BLaER1 treated with 17β-estradiol and CSF1 and Interleukin-3, amounts not matched to agents 10 nM and 100 nM (cell line): ENCODE measurements at regions not wholly inside any gene's neighbourhood (a gene's known extent, or its start where the extent isn't known, plus 50 kb on each side); places are given as distances from the start of the nearest gene placed in this dataset.

ENCODE experiments used
- H3K27ac ChIP-seq, 11 experiments: shearing (Covaris generic); formaldehyde crosslinking; 2 replicates each; pipeline ENCODE4 v1.8.1; 2022
- H3K27me3 ChIP-seq, 11 experiments: shearing (Covaris generic); formaldehyde crosslinking; 2 replicates each; pipeline ENCODE4 v1.8.1; 2022
- H3K36me3 ChIP-seq, 11 experiments: shearing (Covaris generic); formaldehyde crosslinking; 2 replicates each; pipeline ENCODE4 v1.8.1; 2022
- H3K4me1 ChIP-seq, 10 experiments: shearing (Covaris generic); formaldehyde crosslinking; 2 replicates each; pipeline ENCODE4 v1.8.1; 2022
- H3K4me2 ChIP-seq, 11 experiments: shearing (Covaris generic); formaldehyde crosslinking; 2 replicates each; pipeline ENCODE4 v1.8.1; 2022
- H3K4me3 ChIP-seq, 10 experiments: shearing (Covaris generic); formaldehyde crosslinking; 2 replicates each; pipeline ENCODE4 v1.8.1; 2022
- H3K9ac ChIP-seq, 11 experiments: shearing (Covaris generic); formaldehyde crosslinking; 2 replicates each; pipeline ENCODE4 v1.8.1; 2022
- H3K9me3 ChIP-seq, 11 experiments: shearing (Covaris generic); formaldehyde crosslinking; replicated peaks in 1 of 11; 2 replicates each; pipeline ENCODE4 v1.8.1; 2022
- H4K20me1 ChIP-seq, 11 experiments: shearing (Covaris generic); formaldehyde crosslinking; 2 replicates each; pipeline ENCODE4 v1.8.1; 2022
- Cebpa-rat ChIP-seq, 11 experiments: shearing (Covaris generic); IDR thresholded peaks; 2 replicates each; pipeline ENCODE4 v1.8.1; 2022

DNA sequence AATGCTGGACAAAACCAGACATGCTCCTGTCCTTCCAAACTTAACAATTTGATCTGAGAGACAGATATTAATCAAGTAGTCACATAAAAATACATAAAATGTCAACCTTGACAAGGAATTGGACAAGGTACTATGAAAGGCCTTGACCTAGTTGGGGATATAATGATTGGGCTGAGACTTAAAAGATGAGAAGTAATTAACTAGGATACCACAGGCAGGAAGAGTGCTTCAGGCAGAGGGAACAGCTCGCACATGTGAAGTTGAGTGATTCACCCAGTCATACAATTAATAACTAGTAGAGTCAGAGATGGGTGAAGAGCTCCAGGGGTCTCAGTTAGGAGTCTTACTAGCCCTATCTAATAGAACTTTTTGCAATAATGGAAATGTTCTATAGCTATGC, 259.5 kb downstream of the MSRB3 start:
- Histone ChIP-seq H3K27me3 (0 out of 22 replicates have a peak, but pooled peaks cover 0 to 5% (median 0%) of the 10 kb centered on the region in 11 experiments), H3K27ac (no peak overlapping the region), H3K4me3 (no peak overlapping the region), H3K9me3 (peaks cover 31 to 49% (median 38%) of the 10 kb centered on the region in 11 experiments), H3K4me2 (peak overlapping the region in 5 of 11 experiments; percentile 40 to 74 (median 65); a peak in 7 of 22 replicates), H3K9ac (no peak overlapping the region), H4K20me1 (no peaks in the 10 kb centered on the region), H3K4me1 (peaks cover 42 to 55% (median 50%) of the 10 kb centered on the region in 10 experiments), H3K36me3 (no peaks in the 10 kb centered on the region)
- TF ChIP-seq Cebpa-rat (IDR thresholded peaks at IDR 0.05), result no peak

DNA sequence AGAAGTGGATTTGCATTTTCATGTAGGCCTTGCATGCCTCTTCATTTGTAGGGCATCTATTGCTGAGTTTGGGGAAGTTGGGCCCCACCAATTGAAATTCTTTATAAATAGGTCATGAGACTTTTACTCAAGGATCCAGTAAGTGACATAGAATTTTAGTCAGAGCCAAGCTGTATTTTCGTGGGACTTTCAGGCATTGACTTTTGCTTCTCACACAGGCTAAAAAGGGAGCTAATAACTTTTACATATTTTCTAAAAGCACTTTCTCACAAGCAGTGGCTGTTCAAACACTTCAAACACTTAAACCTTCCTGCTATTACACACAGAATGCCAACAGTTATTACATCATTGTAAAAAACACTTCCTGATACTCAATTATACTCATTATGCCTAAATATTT, 260.5 kb downstream of the MSRB3 start:
- Histone ChIP-seq H3K36me3 (no peaks in the 10 kb centered on the region), H3K9ac (no peak overlapping the region), H3K4me1 (peaks cover 32 to 44% (median 39%) of the 10 kb centered on the region in 10 experiments), H3K4me2 (no peak overlapping the region; a peak in 1 of 22 replicates), H3K4me3 (no peak overlapping the region), H3K9me3 (peaks cover 31 to 52% (median 38%) of the 10 kb centered on the region in 11 experiments), H3K27ac (no peak overlapping the region), H3K27me3 (0 out of 22 replicates have a peak, but pooled peaks cover 0 to 5% (median 0%) of the 10 kb centered on the region in 11 experiments), H4K20me1 (no peaks in the 10 kb centered on the region)
- TF ChIP-seq Cebpa-rat (IDR thresholded peaks at IDR 0.05), result no peak

DNA sequence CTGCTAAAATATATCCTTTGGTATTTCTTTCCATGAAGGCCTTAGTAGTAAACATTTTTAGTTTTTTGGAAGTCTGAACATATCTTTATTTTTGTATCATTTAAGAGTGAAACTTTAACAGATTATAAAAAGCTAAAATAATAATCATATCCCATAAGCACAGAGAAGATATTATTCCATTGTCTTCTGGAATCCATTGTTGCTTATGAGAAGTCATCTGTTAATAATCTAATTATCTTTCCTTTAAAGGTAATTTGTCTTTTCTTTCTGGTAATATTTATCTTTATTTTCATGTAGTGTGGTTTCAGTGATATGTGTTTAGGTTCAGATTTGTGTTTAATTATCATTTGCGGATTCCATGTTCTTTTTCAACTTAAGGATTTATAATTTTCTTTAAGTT, 261.7 kb downstream of the MSRB3 start:
- H4K20me1 ChIP-seq, result no peaks in the 10 kb centered on the region
- no peak for TF ChIP-seq Cebpa-rat (IDR thresholded peaks at IDR 0.05)
- no peak overlapping the region for H3K27ac ChIP-seq
- H3K4me3 ChIP-seq, result no peak overlapping the region
- H3K4me1 ChIP-seq, result peaks cover 21 to 33% (median 28%) of the 10 kb centered on the region in 10 experiments
- H3K4me2 ChIP-seq, result no peak overlapping the region
- H3K9me3 ChIP-seq, result peaks cover 31 to 60% (median 38%) of the 10 kb centered on the region in 11 experiments
- no peaks in the 10 kb centered on the region for H3K27me3 ChIP-seq
- H3K36me3 ChIP-seq, result no peaks in the 10 kb centered on the region
- H3K9ac ChIP-seq, result no peak overlapping the region

DNA sequence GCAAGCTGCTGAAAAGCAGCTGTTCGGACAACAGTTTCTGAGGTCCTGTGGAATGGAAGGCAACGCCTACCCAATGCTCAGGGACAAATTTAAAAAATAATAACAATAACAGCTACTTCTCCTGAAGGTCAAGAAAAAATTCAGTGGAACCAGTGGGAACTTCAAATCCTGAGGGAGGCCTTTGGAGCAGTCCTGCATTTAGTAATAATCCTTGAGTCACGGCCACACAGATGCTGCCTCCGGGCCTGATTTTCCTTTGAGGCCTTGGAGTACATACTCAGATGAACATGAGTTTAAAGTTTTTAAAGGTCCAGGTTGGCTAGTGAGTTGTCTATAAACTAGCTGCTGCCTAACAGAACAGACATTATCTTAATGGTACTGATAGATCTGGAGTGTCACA, 268.0 kb downstream of the MSRB3 start:
- TF ChIP-seq Cebpa-rat (IDR thresholded peaks at IDR 0.05), result no peak
- Histone ChIP-seq H3K27me3 (no peaks in the 10 kb centered on the region), H3K27ac (no peak overlapping the region), H3K9me3 (peaks cover 0 to 22% (median 8%) of the 10 kb centered on the region in 11 experiments; a peak in 7 of 22 replicates), H4K20me1 (no peaks in the 10 kb centered on the region), H3K36me3 (no peaks in the 10 kb centered on the region), H3K9ac (no peak overlapping the region), H3K4me3 (no peak overlapping the region), H3K4me2 (no peak overlapping the region), H3K4me1 (no peaks in the 10 kb centered on the region)

DNA sequence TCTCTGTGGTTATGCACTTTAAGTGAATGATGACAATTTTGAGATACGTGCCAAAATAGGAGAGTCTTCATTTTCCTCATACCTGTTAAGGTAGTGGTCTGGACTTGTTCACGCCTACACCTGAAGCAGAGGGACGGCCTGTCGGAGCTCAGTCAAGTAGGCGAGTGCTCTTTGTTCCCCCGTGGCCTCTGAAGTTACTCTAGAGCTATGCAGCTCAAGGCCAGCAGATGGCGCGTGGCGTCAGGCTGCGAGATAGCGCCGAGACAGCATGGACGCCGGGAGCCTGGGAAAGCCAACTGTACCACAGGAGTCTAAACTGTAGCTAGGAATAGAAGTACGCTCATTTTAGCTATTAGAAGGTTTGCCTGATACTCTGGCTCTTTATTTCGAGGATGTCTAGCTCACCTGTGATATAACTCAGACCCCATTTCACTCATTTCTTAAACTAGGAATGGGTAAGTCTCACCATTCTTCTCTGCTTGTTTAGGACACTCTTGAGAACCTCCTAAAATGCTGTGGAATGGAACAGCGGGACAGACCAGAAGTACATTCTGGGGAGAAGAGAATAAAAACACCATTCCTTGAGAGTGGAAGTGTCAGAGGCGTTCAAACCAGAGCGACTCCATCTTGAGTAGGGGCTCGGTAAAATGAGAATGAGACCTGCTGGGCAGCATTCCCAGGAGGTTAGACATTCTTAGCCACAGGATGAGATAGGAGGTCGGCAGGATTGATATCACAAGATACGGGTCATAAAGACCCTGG, 267.4 kb upstream of the HMGA2 start:
- H3K9ac ChIP-seq, result no peak overlapping the region
- no peak overlapping the region for H3K4me3 ChIP-seq
- no peaks in the 10 kb centered on the region for H3K27me3 ChIP-seq
- TF ChIP-seq Cebpa-rat (IDR thresholded peaks at IDR 0.05), result no peak
- peaks cover 0 to 12% (median 6%) of the 10 kb centered on the region in 10 experiments; a peak in 9 of 20 replicates for H3K4me1 ChIP-seq
- no peaks in the 10 kb centered on the region for H4K20me1 ChIP-seq
- H3K27ac ChIP-seq, result no peak overlapping the region
- peaks cover 0 to 12% (median 8%) of the 10 kb centered on the region in 11 experiments; a peak in 11 of 22 replicates for H3K9me3 ChIP-seq
- H3K36me3 ChIP-seq, result no peaks in the 10 kb centered on the region
- peak overlapping the region in 2 of 11 experiments; percentile 0 to 21; a peak in 2 of 22 replicates for H3K4me2 ChIP-seq

DNA sequence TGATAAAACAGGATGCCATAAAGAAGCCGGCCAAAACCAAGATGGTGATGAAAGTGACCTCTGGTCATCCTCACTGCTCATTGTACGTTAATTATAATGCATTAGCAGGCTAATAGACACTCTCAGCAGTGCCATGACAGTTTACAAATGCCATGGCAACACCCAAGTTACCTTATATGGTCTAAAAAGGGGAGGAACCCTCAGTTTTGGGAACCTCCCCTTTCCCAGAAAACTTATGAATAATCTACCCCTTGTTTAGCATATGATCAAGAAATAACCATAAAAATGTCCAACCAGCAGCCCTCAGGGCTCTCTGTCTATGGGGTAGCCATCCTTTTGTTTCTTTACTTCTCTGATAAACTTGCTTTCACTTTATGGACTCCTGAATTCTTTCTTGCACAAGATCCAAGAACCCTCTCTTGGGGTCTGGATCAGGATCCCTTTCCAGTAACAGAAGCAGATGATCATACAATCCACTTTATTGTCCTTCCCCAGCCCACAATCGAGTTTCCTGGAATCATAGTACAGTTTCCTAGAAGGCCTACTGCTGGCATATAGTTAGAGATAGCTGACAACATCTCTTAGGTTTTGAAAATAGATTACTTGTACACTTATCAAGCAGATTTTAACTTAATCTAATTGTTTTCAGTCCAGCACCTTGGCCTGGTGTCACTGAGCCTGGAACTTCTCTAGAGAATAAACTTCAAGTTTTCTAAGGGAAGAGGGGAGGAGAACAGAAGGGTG, 266.7 kb upstream of the HMGA2 start:
- Histone ChIP-seq H3K9ac (no peak overlapping the region), H3K36me3 (no peaks in the 10 kb centered on the region), H3K4me1 (peaks cover 0 to 12% (median 6%) of the 10 kb centered on the region in 10 experiments; a peak in 9 of 20 replicates), H3K27ac (no peak overlapping the region), H3K9me3 (peaks cover 0 to 12% (median 8%) of the 10 kb centered on the region in 11 experiments; a peak in 11 of 22 replicates), H3K4me3 (no peak overlapping the region), H4K20me1 (no peaks in the 10 kb centered on the region), H3K4me2 (no peak overlapping the region), H3K27me3 (no peaks in the 10 kb centered on the region)
- TF ChIP-seq Cebpa-rat (IDR thresholded peaks at IDR 0.05), result no peak

DNA sequence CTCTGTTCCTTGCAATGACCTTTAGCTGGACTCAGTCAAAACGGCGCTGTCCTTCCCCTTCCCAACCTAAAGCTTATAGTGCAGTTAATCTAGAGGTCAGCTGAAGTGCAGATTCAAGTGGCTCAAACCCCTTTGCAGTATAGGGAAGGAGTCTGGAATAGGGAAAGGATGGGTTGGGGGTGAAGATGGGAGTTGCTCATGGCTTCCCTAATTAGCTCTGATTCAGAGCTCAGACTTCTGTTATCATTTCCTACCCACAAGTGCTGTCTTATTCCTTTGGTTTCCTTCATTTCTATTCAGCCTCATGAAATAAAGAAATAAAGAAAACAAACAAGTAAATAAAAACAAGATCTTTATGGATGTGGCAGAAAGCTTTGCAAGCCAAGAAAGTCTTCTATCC, 264.0 kb upstream of the HMGA2 start:
- Histone ChIP-seq H3K36me3 (no peaks in the 10 kb centered on the region), H3K4me2 (no peak overlapping the region), H3K4me3 (no peak overlapping the region), H3K27me3 (no peaks in the 10 kb centered on the region), H3K9me3 (peaks cover 0 to 10% (median 7%) of the 10 kb centered on the region in 11 experiments; a peak in 11 of 22 replicates), H3K27ac (no peak overlapping the region), H3K4me1 (peaks cover 0 to 12% (median 6%) of the 10 kb centered on the region in 10 experiments; a peak in 9 of 20 replicates), H4K20me1 (no peaks in the 10 kb centered on the region), H3K9ac (no peak overlapping the region)
- no peak for TF ChIP-seq Cebpa-rat (IDR thresholded peaks at IDR 0.05)

DNA sequence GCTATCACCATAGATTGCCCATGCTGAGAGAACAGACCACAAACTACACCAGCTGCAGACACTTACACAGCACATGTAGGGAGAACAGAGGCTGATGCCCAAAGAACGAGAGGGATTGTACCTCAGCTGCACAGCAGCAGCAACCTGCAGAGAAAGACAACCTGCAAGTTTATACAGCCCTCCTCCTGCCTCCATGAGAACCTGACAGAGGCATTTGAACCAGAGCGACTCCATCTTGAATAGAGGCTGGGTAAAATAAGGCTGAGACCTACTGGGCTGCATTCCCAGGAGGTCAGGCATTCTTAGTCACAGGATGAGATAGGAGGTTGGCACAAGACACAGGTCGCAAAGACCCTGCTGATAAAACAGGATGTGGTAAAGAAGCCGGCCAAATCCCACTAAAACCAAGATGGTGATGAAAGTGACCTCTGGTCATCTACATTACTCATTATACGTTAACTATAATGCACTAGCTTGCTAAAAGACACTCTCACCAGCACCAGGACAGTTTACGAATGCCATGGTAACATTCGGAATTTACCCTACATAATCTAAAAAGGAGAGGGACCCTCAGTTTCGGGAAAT, 262.4 kb upstream of the HMGA2 start:
- H3K9me3 ChIP-seq, result no peaks in the 10 kb centered on the region
- H3K4me2 ChIP-seq, result no peak overlapping the region
- H3K9ac ChIP-seq, result no peak overlapping the region
- no peaks in the 10 kb centered on the region for H3K27me3 ChIP-seq
- TF ChIP-seq Cebpa-rat (IDR thresholded peaks at IDR 0.05), result no peak
- H3K27ac ChIP-seq, result no peak overlapping the region
- H4K20me1 ChIP-seq, result no peaks in the 10 kb centered on the region
- H3K4me3 ChIP-seq, result no peak overlapping the region
- H3K36me3 ChIP-seq, result no peaks in the 10 kb centered on the region
- peaks cover 0 to 11% (median 7%) of the 10 kb centered on the region in 10 experiments; a peak in 11 of 20 replicates for H3K4me1 ChIP-seq
